Nephron (organoid): ENCODE measurements at regions not wholly inside any gene's neighbourhood (a gene's known extent, or its start where the extent isn't known, plus 50 kb on each side); places are given as distances from the start of the nearest gene placed in this dataset.
A peak's percentile ranks its signal among the peaks of the same experiment; 100 is the strongest.
"Not testable (repeated sequence)": the region's sequence is repeated elsewhere in the genome, so short reads cannot be mapped to it uniquely, and the experiment has no call there.

Experiments used
- H3K27ac Mint-ChIP-seq, 3 experiments: 2 replicates each; pipeline ENCODE4 v1.8.0; 2020; ENCODE audit warnings: mixed read lengths in 3 of 3, mild to moderate bottlenecking in 2 of 3, moderate library complexity in 1 of 3
- H3K27me3 Mint-ChIP-seq: 2 replicates; pipeline ENCODE4 v1.8.0; 2021; ENCODE audit warnings: low read depth, mild to moderate bottlenecking, moderate library complexity, mixed read lengths
- H3K36me3 Mint-ChIP-seq: 2 replicates; pipeline ENCODE4 v1.8.0; 2020; ENCODE audit warnings: low read depth, mixed read lengths
- H3K4me1 Mint-ChIP-seq: 2 replicates; pipeline ENCODE4 v1.8.0; 2020; ENCODE audit warnings: mixed read lengths
- H3K4me3 Mint-ChIP-seq, 3 experiments: 2 replicates each; pipeline ENCODE4 v1.8.0; 2020; ENCODE audit warnings: mild to moderate bottlenecking in 3 of 3, mixed read lengths in 3 of 3, moderate library complexity in 2 of 3
- H3K9me3 Mint-ChIP-seq: 2 replicates; pipeline ENCODE4 v1.8.0; 2020; ENCODE audit warnings: mixed read lengths
- TF ChIP-seq, protein P1 (sequence below), 3 experiments: fragments of 200-600 bp; sonication (generic); IDR thresholded peaks; one replicate each; pipeline ENCODE4 v1.5.0; 2021; ENCODE audit warnings: antibody characterized with exemption in 3 of 3; ENCODE audit not compliant: unreplicated experiment in 3 of 3

DNA sequence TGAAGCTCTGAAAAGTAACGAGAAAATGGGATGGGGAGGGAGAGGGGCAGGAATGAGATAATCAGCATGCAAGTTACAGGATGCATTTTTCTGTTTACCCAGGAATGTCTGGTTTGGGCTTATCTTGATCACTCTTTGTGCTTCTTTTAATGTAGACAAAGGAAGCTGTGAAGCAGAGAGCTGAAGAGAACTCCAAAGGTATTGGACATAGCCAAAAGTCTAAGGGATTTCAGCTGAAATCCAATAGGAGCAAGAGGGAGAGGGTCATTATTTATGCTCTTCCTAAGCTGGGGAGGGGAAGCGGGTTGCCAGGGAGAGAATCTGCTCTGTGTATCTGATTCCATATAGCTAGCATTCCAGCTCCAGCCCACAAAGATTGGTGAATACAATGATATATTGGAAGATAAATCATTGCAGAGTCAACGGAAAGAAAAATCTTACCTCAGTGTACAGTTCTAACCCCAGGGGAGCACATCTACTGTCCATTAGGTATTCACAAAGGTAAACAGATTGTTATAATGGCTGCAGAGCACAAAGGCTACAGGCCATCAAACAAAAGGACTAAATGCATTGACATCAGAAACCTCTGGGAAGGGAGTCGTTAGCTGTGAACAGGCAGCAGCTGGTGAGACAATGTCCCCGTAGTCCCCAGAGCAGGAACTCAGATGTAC, 61.0 kb upstream of the PELI2 start:
- no peaks in the 10 kb centered on the region for H3K9me3 Mint-ChIP-seq
- TF ChIP-seq, protein P1, sequence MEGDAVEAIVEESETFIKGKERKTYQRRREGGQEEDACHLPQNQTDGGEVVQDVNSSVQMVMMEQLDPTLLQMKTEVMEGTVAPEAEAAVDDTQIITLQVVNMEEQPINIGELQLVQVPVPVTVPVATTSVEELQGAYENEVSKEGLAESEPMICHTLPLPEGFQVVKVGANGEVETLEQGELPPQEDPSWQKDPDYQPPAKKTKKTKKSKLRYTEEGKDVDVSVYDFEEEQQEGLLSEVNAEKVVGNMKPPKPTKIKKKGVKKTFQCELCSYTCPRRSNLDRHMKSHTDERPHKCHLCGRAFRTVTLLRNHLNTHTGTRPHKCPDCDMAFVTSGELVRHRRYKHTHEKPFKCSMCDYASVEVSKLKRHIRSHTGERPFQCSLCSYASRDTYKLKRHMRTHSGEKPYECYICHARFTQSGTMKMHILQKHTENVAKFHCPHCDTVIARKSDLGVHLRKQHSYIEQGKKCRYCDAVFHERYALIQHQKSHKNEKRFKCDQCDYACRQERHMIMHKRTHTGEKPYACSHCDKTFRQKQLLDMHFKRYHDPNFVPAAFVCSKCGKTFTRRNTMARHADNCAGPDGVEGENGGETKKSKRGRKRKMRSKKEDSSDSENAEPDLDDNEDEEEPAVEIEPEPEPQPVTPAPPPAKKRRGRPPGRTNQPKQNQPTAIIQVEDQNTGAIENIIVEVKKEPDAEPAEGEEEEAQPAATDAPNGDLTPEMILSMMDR (IDR thresholded peaks at IDR 0.05; ENCODE audit: unreplicated experiment in 3 of 3) = no peak
- H3K36me3 Mint-ChIP-seq = no peaks in the 10 kb centered on the region
- no peak overlapping the region for H3K4me3 Mint-ChIP-seq
- peaks cover 8% of the 10 kb centered on the region for H3K4me1 Mint-ChIP-seq
- H3K27ac Mint-ChIP-seq = peak overlapping the region in 2 of 3 experiments; percentile 43 to 56
- peaks cover 19% of the 10 kb centered on the region for H3K27me3 Mint-ChIP-seq

DNA sequence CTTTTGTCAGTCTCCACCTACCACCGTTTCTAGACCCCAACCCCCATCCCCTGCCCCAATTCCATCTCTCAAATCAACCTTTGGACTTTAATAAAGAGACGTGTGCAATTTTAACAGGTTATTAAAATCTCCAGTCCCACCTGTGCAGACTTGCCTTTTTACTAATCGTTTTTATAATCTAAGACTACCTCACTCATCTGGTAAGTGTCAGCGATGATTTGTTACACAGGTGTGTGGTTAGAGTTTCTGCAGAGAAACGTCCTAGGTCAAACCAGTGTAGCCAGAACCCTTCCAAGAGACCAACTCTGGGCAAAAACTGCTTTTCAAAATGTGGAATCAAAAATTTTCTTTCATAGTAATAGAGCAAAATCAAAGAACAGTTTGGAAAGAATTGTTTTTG, 60.4 kb upstream of the PELI2 start:
- TF ChIP-seq, protein P1 (IDR thresholded peaks at IDR 0.05; ENCODE audit: unreplicated experiment in 3 of 3) = no peak
- Mint-ChIP-seq H3K36me3 (no peaks in the 10 kb centered on the region), H3K27me3 (peaks cover 15% of the 10 kb centered on the region), H3K27ac (peak overlapping the region in 1 of 3 experiments; percentile 56), H3K9me3 (no peaks in the 10 kb centered on the region), H3K4me3 (no peak overlapping the region), H3K4me1 (peaks cover 8% of the 10 kb centered on the region)

DNA sequence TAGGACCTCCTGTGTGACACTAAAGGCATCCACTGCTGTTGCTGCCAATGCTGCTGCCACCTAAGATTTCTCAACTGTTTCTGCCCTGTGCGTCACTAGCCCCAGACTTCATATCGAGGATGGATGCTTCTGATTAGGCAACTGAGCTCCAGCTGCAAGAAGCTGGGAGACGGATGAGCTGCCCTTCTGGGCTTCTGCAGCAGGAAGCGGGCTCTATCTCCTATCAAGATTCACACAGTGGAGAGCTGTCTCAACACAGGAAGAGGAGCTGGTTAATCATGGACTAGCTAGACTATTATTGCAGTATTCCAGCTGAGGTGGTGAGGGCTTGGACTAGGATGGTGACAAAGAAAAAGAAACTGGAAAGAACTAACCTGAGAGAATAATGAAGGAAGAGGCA, 59.2 kb upstream of the PELI2 start:
- Mint-ChIP-seq H3K36me3 (no peaks in the 10 kb centered on the region), H3K4me3 (no peak overlapping the region), H3K4me1 (peaks cover 8% of the 10 kb centered on the region), H3K27me3 (peaks cover 9% of the 10 kb centered on the region), H3K9me3 (no peaks in the 10 kb centered on the region), H3K27ac (peak overlapping the region in 1 of 3 experiments; percentile 7)
- TF ChIP-seq, protein P1 (IDR thresholded peaks at IDR 0.05; ENCODE audit: unreplicated experiment in 3 of 3) = no peak

DNA sequence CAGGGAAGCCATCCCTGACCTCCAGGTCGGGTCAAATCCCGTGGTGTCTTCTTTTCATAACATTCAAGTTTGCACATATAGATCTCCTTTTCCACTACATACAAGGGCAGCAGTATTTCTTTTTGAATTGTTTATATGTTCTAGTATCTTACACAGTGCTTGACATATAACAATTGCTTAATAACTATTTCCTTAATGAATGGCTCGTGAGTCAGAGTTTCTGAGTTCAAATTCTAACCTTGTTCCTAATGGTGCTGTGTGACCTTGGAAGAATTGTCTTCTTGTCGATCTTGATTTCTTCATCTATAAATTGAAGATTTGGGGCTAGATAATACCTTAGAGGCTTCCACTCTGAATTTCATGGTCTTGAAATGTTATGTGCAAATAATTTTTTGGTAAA, 57.2 kb upstream of the PELI2 start:
- Mint-ChIP-seq H3K4me1 (peaks cover 8% of the 10 kb centered on the region), H3K9me3 (no peaks in the 10 kb centered on the region), H3K27me3 (peaks cover 14% of the 10 kb centered on the region), H3K27ac (no peak overlapping the region), H3K4me3 (no peak overlapping the region), H3K36me3 (no peaks in the 10 kb centered on the region)
- TF ChIP-seq, protein P1 (IDR thresholded peaks at IDR 0.05; ENCODE audit: unreplicated experiment in 3 of 3) = no peak

DNA sequence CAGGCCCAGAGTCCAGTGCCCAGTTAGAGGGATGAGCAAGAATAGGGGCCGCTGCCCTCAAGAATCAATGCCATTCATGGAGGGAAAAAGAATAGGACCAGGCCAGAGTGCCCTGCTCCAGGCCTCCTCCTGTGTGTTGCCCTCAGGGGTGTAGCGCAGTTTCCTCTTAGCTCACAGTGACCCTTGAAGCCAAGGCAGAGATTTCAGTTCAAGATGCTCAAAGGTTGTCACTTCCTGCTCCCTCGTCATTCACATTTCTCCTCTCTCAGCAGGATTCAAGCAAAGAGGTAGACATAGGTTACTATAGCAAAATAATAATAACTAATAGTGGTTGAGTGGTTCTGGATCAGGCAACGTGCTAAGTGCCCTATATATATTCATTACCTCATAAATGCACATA, 55.1 kb upstream of the PELI2 start:
- TF ChIP-seq, protein P1 (IDR thresholded peaks at IDR 0.05; ENCODE audit: unreplicated experiment in 3 of 3) = no peak
- no peak overlapping the region for H3K27ac Mint-ChIP-seq
- no peaks in the 10 kb centered on the region for H3K36me3 Mint-ChIP-seq
- H3K9me3 Mint-ChIP-seq = no peaks in the 10 kb centered on the region
- no peaks in the 10 kb centered on the region for H3K4me1 Mint-ChIP-seq
- H3K4me3 Mint-ChIP-seq = no peak overlapping the region
- peaks cover 18% of the 10 kb centered on the region for H3K27me3 Mint-ChIP-seq

DNA sequence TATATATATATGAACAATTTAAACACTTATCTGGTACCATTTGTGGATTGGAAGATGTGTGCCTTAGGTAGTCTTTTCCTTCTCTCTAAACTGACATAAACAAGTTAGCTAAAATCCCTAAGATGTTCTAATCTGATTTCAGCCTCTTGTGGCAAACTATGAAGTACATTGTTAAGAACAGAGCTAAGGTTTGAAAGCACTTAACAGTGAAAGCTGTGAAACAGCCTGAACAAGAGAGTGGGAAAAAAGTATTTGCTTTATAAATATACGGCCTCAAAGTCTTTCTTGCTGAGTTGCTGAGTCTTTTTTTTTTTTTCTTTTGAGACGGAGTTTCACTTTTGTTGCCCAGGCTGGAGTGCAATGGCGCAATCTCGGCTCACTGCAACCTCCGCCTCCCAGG, 53.7 kb upstream of the PELI2 start:
- Mint-ChIP-seq H3K4me3 (no peak overlapping the region), H3K27ac (no peak overlapping the region), H3K36me3 (no peaks in the 10 kb centered on the region), H3K27me3 (peaks cover 13% of the 10 kb centered on the region), H3K4me1 (no peaks in the 10 kb centered on the region), H3K9me3 (no peaks in the 10 kb centered on the region)
- TF ChIP-seq, protein P1 (IDR thresholded peaks at IDR 0.05; ENCODE audit: unreplicated experiment in 3 of 3) = no peak

DNA sequence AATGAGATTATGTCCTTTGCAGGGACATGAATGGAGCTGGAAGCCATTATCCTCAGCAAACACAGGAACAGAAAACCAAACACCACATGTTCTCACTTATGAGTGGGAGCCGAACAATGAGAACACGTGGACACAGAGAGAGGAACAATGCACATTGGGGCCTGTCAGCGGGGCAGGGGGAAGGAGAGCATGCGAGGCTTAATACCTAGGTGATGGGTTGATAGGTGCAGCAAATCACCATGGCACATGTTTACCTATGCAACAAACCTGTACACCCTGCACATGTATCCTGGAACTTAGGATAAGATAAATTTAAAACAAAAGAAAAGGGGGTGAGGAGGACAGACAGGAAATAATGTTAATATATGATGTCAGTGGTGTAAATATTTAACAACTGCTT, 53.0 kb upstream of the PELI2 start:
- H3K27me3 Mint-ChIP-seq = peaks cover 18% of the 10 kb centered on the region
- not testable (repeated sequence) for H3K4me1 Mint-ChIP-seq, H3K36me3 Mint-ChIP-seq, H3K9me3 Mint-ChIP-seq, H3K27ac Mint-ChIP-seq, H3K4me3 Mint-ChIP-seq
